ENCODE measurements at regions not wholly inside any gene's neighbourhood (a gene's known extent, or its start where the extent isn't known, plus 50 kb on each side); places are given as distances from the start of the nearest gene placed in this dataset.

- DNase-seq (ENCODE audit: low read depth) = no peak
Observed at GRCh38 chr22:46054091-46055073, 77.4 kb upstream of the WNT7B start.

GRCh38 chr22:46055181-46055875 lies 78.4 kb upstream of the WNT7B start:
- no peak for DNase-seq (ENCODE audit: low read depth)

GRCh38 chr22:46055911-46056545 lies 79.1 kb upstream of the WNT7B start:
- DNase-seq (ENCODE audit: low read depth) = no peak

GRCh38 chr22:46056546-46057245 lies 79.7 kb upstream of the WNT7B start:
- no peak for DNase-seq (ENCODE audit: low read depth)

GRCh38 chr22:46057246-46058090 lies 80.5 kb upstream of the WNT7B start:
- no peak for DNase-seq (ENCODE audit: low read depth)

GRCh38 chr22:46058091-46058420 lies 81.1 kb upstream of the WNT7B start:
- DNase-seq (ENCODE audit: low read depth) = no peak

GRCh38 chr22:46058591-46059519 lies 81.9 kb upstream of the WNT7B start:
- DNase-seq (ENCODE audit: low read depth) = no peak

- no peak for DNase-seq (ENCODE audit: low read depth)
Observed at GRCh38 chr22:46060292-46061123, 83.5 kb upstream of the WNT7B start.

- DNase-seq (ENCODE audit: low read depth) = no peak
Observed at GRCh38 chr22:46061124-46061500, 84.2 kb upstream of the WNT7B start.

GRCh38 chr22:46061501-46062231 lies 84.7 kb upstream of the WNT7B start:
- no peak for DNase-seq (ENCODE audit: low read depth)

- no peak for DNase-seq (ENCODE audit: low read depth)
Observed at GRCh38 chr22:46062232-46062615, 85.3 kb upstream of the WNT7B start.

GRCh38 chr22:46062971-46063631 lies 86.1 kb upstream of the WNT7B start:
- no peak for DNase-seq (ENCODE audit: low read depth)

- no peak for DNase-seq (ENCODE audit: low read depth)
Observed at GRCh38 chr22:46063846-46064227, 86.5 kb upstream of the PPARA start.

- DNase-seq (ENCODE audit: low read depth) = no peak
Observed at GRCh38 chr22:46064228-46064965, 85.9 kb upstream of the PPARA start.

GRCh38 chr22:46064966-46065666 lies 85.2 kb upstream of the PPARA start:
- no peak for DNase-seq (ENCODE audit: low read depth)

GRCh38 chr22:46065691-46066454 lies 84.5 kb upstream of the PPARA start:
- no peak for DNase-seq (ENCODE audit: low read depth)

All from activated T-cell treated with anti-CD3 and anti-CD28 coated beads for 24 hours (primary cell).